Spleen (tissue), 11 donors: ENCODE measurements at regions not wholly inside any gene's neighbourhood (a gene's known extent, or its start where the extent isn't known, plus 50 kb on each side); places are given as distances from the start of the nearest gene placed in this dataset.

Experiments used
- DNase-seq: peaks from one replicate; pipeline ENCODE4 v3.0.0-alpha.2; 2020
- H3K27ac ChIP-seq, 8 donors: fragments of 200-600 bp; sonication (generic) in 7 of 8; 1 replicate in 4 of 8; 2 replicates in 4 of 8; pipeline versions ENCODE4 v1.5.0 to v1.8.0; 2016 to 2021; ENCODE audit warnings: inconsistent platforms in 4 of 8, mild to moderate bottlenecking in 4 of 8, moderate library complexity in 1 of 8
- H3K27me3 ChIP-seq, 7 donors: fragments of 200-600 bp; sonication (generic) in 6 of 7; replicated peaks in 1 of 7; 1 replicate in 4 of 7; 2 replicates in 3 of 7; pipeline versions ENCODE4 v1.5.0 to v1.8.0; 2016 to 2021; ENCODE audit warnings: inconsistent platforms in 3 of 7, mild to moderate bottlenecking in 1 of 7
- H3K36me3 ChIP-seq, 6 donors: fragments of 200-600 bp; sonication (generic) in 5 of 6; 1 replicate in 4 of 6; 2 replicates in 2 of 6; pipeline versions ENCODE4 v1.5.0 to v1.8.0; 2016 to 2021; ENCODE audit warnings: inconsistent platforms in 2 of 6
- H3K4me1 ChIP-seq, 6 donors: fragments of 200-600 bp; sonication (generic) in 5 of 6; 1 replicate in 3 of 6; 2 replicates in 3 of 6; pipeline versions ENCODE4 v1.5.0 to v1.8.0; 2016 to 2021; ENCODE audit warnings: inconsistent platforms in 3 of 6
- H3K4me3 ChIP-seq, 8 donors: fragments of 200-600 bp; sonication (generic) in 7 of 8; 1 replicate in 4 of 8; 2 replicates in 4 of 8; pipeline versions ENCODE4 v1.5.0 to v1.8.0; 2016 to 2021; ENCODE audit warnings: inconsistent platforms in 4 of 8, mild to moderate bottlenecking in 4 of 8, moderate library complexity in 2 of 8
- H3K9me3 ChIP-seq, 8 donors: fragments of 200-600 bp; sonication (generic) in 7 of 8; 1 replicate in 4 of 8; 2 replicates in 4 of 8; pipeline versions ENCODE4 v1.5.0 to v1.8.0; 2016 to 2021; ENCODE audit warnings: inconsistent platforms in 4 of 8
- POLR2A ChIP-seq, 3 donors: fragments of 450-650 bp; IDR thresholded peaks; one replicate each; pipeline ENCODE4 v1.5.1; 2017; ENCODE audit warnings: antibody characterized with exemption in 3 of 3, mild to moderate bottlenecking in 1 of 3
- POLR2AphosphoS5 ChIP-seq, 3 donors: sonication (generic); formaldehyde crosslinking; IDR thresholded peaks; one replicate each; pipeline ENCODE4 v1.5.1; 2017; ENCODE audit warnings: antibody characterized with exemption in 3 of 3
- WGBS, 5 donors: extraction: QIAGEN DNeasy Blood & Tissue Kit in 3 of 5; methylation state at CpG; one replicate each; pipeline versions ENCODE4 v1.1.5 to v1.1.7; 2013 to 2018; 5-methylcytosine and 5-hydroxymethylcytosine counted together
- intact Hi-C: fragments of 100-400 bp; cut with DNase I; formaldehyde crosslinking; loops from one replicate; pipeline ENCODE4 v1.15.0; 2023; ENCODE audit warnings: low total_unique reads
- TF ChIP-seq, protein P1 (sequence below), 11 experiments: fragments of 200-600 bp in 7 of 11; fragments of 450-650 bp in 4 of 11; sonication (generic) in 4 of 11; IDR thresholded peaks in 8 of 11; conservative IDR thresholded peaks in 3 of 11; 1 replicate in 7 of 11; 2 replicates in 4 of 11; pipeline versions ENCODE4 v1.4.0 to v1.8.0; 2016 to 2021; ENCODE audit warnings: antibody characterized with exemption in 11 of 11, inconsistent platforms in 4 of 11, mild to moderate bottlenecking in 1 of 11
- donor health status: healthy with polysubstance abuse.
- donor health status: DM: no; HTN: no; CAD: no; lungs with moderate emphysema.
- donor health status: DM: no; HTN: no; CAD: no.
- donor health status: Bipolar disorder and iron deficiency.
- donor health status: healthy.
- donor health status: DM: no; HTN: no; CAD: no.
- donor health status: DM: yes; HTN: yes; CAD: no.

DNA sequence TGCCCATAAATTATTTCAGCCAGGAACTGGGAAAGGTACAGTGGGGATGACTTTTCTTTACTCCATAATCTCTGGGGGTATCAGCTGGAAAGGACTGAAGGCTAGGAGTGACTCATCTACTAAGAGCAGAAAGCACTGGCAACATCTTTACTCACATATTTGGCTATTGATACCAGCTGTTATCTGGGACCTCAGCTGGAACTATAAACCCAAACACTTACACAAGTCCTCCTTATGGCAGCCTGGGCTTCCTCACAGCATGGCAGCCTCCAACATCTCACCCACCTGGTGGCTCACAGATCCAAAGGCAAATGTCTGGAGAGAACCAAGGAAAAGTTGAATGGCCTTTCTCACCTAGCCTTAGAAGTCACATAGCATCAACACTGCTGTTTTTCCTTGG is 379.0 kb upstream of the RND3 start:
- TF ChIP-seq POLR2A (IDR thresholded peaks at IDR 0.05) (no peak), POLR2AphosphoS5 (IDR thresholded peaks at IDR 0.05) (no peak)
- TF ChIP-seq, protein P1, sequence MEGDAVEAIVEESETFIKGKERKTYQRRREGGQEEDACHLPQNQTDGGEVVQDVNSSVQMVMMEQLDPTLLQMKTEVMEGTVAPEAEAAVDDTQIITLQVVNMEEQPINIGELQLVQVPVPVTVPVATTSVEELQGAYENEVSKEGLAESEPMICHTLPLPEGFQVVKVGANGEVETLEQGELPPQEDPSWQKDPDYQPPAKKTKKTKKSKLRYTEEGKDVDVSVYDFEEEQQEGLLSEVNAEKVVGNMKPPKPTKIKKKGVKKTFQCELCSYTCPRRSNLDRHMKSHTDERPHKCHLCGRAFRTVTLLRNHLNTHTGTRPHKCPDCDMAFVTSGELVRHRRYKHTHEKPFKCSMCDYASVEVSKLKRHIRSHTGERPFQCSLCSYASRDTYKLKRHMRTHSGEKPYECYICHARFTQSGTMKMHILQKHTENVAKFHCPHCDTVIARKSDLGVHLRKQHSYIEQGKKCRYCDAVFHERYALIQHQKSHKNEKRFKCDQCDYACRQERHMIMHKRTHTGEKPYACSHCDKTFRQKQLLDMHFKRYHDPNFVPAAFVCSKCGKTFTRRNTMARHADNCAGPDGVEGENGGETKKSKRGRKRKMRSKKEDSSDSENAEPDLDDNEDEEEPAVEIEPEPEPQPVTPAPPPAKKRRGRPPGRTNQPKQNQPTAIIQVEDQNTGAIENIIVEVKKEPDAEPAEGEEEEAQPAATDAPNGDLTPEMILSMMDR (IDR thresholded peaks at IDR 0.05 in 8 of 11, conservative IDR thresholded peaks at IDR 0.05 in 3 of 11) = no peak
- intact Hi-C loops = no loop called here
- Histone ChIP-seq H3K4me1 (no peaks in the 10 kb centered on the region), H3K9me3 (peaks cover 0 to 17% (median 1%) of the 10 kb centered on the region in 8 donors), H3K4me3 (no peak overlapping the region), H3K27ac (no peak overlapping the region), H3K36me3 (no peaks in the 10 kb centered on the region), H3K27me3 (no peaks in the 10 kb centered on the region)
- no peak for DNase-seq

DNA sequence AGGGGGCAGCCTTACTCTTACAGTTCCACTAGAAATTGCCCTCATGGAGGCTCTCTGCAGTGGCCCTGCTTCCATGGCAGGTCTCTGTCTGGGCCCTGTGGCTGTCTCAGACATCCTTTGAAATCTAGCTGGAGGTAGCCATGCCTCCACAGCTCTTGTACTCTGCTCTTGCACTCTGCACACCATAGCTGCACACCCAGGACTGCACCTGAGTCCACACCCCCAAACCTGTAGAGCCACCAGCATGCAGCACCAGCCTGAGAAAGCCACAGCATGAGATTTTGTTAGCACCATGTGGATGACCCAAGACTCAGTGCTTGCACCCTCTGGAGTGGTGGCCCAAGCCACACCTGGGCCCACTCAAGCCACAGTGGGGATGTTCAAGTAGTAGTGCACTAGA is 376.2 kb upstream of the RND3 start:
- Histone ChIP-seq H3K27ac (no peak overlapping the region), H3K4me1 (no peaks in the 10 kb centered on the region), H3K9me3 (peaks cover 0 to 17% (median 1%) of the 10 kb centered on the region in 8 donors), H3K36me3 (no peaks in the 10 kb centered on the region), H3K27me3 (no peaks in the 10 kb centered on the region), H3K4me3 (no peak overlapping the region)
- intact Hi-C loops = no loop called here
- DNase-seq = no peak
- TF ChIP-seq, protein P1 (IDR thresholded peaks at IDR 0.05 in 8 of 11, conservative IDR thresholded peaks at IDR 0.05 in 3 of 11) = no peak
- TF ChIP-seq POLR2A (IDR thresholded peaks at IDR 0.05) (no peak), POLR2AphosphoS5 (IDR thresholded peaks at IDR 0.05) (no peak)

DNA sequence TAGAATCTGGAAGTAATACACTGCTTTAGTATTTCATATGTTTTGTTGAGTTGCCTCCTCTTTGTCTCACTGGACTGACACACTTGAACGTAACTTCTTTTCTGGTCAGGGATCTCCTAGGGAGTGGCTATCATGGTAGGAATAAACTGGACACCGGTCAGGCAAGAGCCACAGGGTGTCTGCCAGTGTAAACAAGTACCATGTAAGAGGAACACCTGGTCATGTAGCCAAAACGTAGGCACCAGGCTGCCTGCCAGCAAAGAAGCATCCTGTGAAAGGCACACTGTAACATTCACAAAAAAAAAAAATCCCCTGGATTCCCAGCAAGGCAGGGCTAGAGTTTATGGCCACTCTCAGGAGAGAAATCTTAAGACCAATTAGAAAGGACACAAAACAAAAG is 372.8 kb upstream of the RND3 start:
- Histone ChIP-seq H3K4me3 (no peak overlapping the region), H3K9me3 (peaks cover 0 to 17% (median 1%) of the 10 kb centered on the region in 8 donors), H3K27me3 (peaks cover 0 to 4% (median 0%) of the 10 kb centered on the region in 7 donors), H3K36me3 (no peaks in the 10 kb centered on the region), H3K4me1 (no peaks in the 10 kb centered on the region), H3K27ac (no peak overlapping the region)
- WGBS, 5 donors = 55 to 82% (median 63%) methylated on average over 3 of the region's 3 CpGs
- DNase-seq = no peak
- intact Hi-C loops = no loop called here
- no peak for TF ChIP-seq POLR2AphosphoS5 (IDR thresholded peaks at IDR 0.05)
- TF ChIP-seq, protein P1 (IDR thresholded peaks at IDR 0.05 in 8 of 11, conservative IDR thresholded peaks at IDR 0.05 in 3 of 11) = no peak

DNA sequence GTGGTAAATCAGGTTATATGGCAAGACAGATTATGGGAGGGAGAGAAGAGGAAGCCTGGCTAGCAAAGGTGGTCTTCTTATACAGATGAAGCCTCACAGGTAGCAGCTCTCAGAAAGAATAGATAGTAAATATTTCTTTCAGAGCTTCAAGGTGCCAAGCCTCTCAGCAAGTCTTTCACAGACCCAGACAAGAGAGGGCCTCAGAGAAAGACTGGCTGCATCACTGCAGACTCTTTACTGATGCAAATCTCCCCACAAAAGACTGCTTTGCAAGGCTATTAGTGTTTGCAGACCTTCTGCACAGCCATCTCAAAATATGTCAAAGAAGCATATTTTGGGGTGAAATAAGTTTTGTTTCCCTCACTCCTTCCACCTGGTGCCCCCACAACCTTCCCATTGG is 372.4 kb upstream of the RND3 start:
- TF ChIP-seq, protein P1 (IDR thresholded peaks at IDR 0.05 in 8 of 11, conservative IDR thresholded peaks at IDR 0.05 in 3 of 11) = no peak
- no peak for TF ChIP-seq POLR2AphosphoS5 (IDR thresholded peaks at IDR 0.05)
- TF ChIP-seq POLR2A (IDR thresholded peaks at IDR 0.05) = no peak
- Histone ChIP-seq H3K4me1 (no peaks in the 10 kb centered on the region), H3K4me3 (no peak overlapping the region), H3K27me3 (peaks cover 0 to 4% (median 0%) of the 10 kb centered on the region in 7 donors), H3K27ac (no peak overlapping the region), H3K9me3 (peaks cover 0 to 14% (median 1%) of the 10 kb centered on the region in 8 donors), H3K36me3 (no peaks in the 10 kb centered on the region)
- DNase-seq = no peak
- intact Hi-C loops = no loop called here
